ENCODE measurements at regions not wholly inside any gene's neighbourhood (a gene's known extent, or its start where the extent isn't known, plus 50 kb on each side); places are given as distances from the start of the nearest gene placed in this dataset.

DNA sequence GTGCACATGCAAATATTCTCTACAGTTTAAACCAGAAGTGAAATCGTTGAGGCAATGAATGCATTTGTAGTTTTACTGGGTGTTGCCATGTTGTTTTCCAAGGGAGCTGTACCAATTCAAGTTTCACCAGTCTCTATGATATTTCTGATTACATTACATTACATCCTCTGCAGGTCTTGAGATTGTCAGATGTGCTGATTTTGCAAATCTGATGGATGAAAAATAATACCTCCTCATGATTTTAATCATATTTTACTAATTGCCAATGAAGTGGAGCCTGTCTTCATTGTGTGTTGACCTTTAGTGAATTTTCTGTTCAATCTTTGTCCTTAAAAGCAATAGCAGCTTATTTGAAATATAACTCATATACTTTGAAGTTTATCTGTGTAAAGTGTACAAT is 282.4 kb downstream of the NR2F2 start:
- TF ChIP-seq CTCF (IDR thresholded peaks at IDR 0.05; ENCODE audit: low read depth, low read length) = no peak
- DNase-seq (ENCODE audit: low read depth in 2 of 2) = no peak
- H3K4me3 ChIP-seq (replicated peaks in 1 of 2; ENCODE audit: low read depth in 2 of 2, low read length in 2 of 2) = no peak overlapping the region

DNA sequence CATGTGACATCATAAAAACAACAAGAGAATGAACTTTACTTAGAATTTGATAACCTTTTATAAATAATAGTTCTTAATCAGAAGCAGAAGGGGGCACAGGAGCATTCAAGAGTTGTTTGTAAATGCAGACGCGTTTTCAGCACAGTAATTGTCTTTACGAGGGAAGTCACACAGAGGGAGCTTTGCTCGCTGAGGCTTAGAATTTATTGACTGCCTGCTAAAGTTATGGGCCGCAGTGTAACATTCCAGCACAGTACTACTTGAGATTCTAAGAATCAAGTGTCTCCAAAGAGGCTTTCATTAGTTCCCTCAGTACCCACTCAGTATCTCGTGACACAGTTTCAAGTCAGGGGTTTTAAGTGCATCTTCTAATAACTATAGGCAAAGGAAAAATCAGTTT is 288.7 kb downstream of the NR2F2 start:
- H3K4me3 ChIP-seq (replicated peaks in 1 of 2; ENCODE audit: low read depth in 2 of 2, low read length in 2 of 2) = no peak overlapping the region
- TF ChIP-seq CTCF (IDR thresholded peaks at IDR 0.05; ENCODE audit: low read depth, low read length) = no peak
- no peak for DNase-seq (ENCODE audit: low read depth in 2 of 2)

DNA sequence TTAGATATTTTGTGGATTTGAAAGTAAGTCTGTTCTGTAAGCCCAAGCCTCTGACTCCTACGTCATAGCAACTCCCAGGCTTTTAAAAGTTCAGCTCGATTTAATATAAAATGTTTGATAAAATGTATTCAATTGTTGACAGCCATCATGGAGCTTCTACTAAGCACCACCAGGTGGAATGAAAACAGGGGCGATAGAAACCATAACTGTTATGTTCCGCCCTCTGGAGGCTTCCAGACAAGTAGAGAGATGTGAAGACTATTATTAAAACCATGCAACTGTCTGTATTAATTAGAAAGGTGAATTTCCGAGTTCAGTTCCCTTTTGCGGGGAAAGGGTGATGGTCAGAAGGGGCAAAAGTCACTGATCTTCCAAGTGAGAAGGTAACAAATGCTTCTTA is 292.2 kb downstream of the NR2F2 start:
- H3K4me3 ChIP-seq (replicated peaks in 1 of 2; ENCODE audit: low read depth in 2 of 2, low read length in 2 of 2) = no peak overlapping the region
- no peak for TF ChIP-seq CTCF (IDR thresholded peaks at IDR 0.05; ENCODE audit: low read depth, low read length)
- DNase-seq (ENCODE audit: low read depth in 2 of 2) = no peak

DNA sequence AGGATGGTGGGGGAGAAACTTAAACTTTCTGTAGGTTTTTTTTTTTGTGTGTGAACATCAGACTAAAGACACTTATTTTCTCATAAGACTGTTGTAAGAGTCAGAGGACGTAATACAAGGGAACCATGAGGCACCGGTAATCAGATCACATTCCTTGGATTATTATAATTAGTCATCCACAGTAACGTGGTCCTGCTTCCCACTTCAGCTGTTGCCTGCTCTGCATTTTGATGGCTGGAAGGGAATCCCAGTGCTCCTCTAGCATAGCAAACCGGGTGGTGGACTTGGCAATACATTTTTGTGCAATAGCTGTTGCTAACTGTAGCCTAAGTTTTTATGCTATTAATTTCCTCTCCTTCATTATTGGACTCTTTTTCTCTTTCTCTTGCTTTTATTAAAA is 294.8 kb downstream of the NR2F2 start:
- DNase-seq (ENCODE audit: low read depth in 2 of 2) = peak in 1 of 2 donors; percentile 14
- no peak overlapping the region for H3K4me3 ChIP-seq (replicated peaks in 1 of 2; ENCODE audit: low read depth in 2 of 2, low read length in 2 of 2)
- TF ChIP-seq CTCF (IDR thresholded peaks at IDR 0.05; ENCODE audit: low read depth, low read length) = no peak

GRCh38 chr15:96627031-96627568 is 296.6 kb downstream of the NR2F2 start:
- peak; percentile 2 to 6 for DNase-seq (ENCODE audit: low read depth in 2 of 2)
- no peak for TF ChIP-seq CTCF (IDR thresholded peaks at IDR 0.05; ENCODE audit: low read depth, low read length)
- H3K4me3 ChIP-seq (replicated peaks in 1 of 2; ENCODE audit: low read depth in 2 of 2, low read length in 2 of 2) = no peak overlapping the region

- H3K4me3 ChIP-seq (replicated peaks in 1 of 2; ENCODE audit: low read depth in 2 of 2, low read length in 2 of 2) = no peak overlapping the region
- TF ChIP-seq CTCF (IDR thresholded peaks at IDR 0.05; ENCODE audit: low read depth, low read length) = no peak
- peak in 1 of 2 donors; percentile 2 for DNase-seq (ENCODE audit: low read depth in 2 of 2)
Measured at GRCh38 chr15:96629511-96629910, 299.0 kb downstream of the NR2F2 start.

DNA sequence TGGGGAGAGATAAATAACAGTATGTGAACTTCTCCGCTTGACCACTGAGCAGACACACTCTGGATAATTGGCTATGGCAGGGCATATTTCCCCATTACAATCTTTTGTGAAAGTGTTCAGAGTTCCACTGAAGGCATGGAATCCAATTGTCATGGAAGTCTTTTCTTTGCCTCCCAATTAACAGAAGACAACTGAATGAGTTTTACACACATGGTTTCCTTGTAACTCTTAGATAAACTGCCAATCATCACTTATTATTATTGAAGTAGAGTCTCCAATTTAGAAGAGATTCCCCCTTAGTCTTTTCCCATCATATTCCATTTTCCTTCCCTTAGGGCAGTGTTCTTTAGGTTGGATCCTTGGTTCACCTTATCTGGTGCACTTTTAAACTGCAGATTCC is 308.3 kb downstream of the NR2F2 start:
- TF ChIP-seq CTCF (IDR thresholded peaks at IDR 0.05; ENCODE audit: low read depth, low read length) = no peak
- no peak for DNase-seq (ENCODE audit: low read depth in 2 of 2)
- H3K4me3 ChIP-seq (replicated peaks in 1 of 2; ENCODE audit: low read depth in 2 of 2, low read length in 2 of 2) = no peak overlapping the region

All from cardiac fibroblast (primary cell).